NT2/D1 (cell line): ENCODE measurements at regions not wholly inside any gene's neighbourhood (a gene's known extent, or its start where the extent isn't known, plus 50 kb on each side); places are given as distances from the start of the nearest gene placed in this dataset.

Source experiments
- SUZ12 ChIP-seq: IDR thresholded peaks from 2 replicates; pipeline ENCODE4 v1.6.1; 2011; ENCODE audit not compliant: insufficient read length, insufficient read depth; ENCODE audit errors: extremely low read depth
- YY1 ChIP-seq: IDR thresholded peaks from 2 replicates; pipeline ENCODE4 v1.6.1; 2011; ENCODE audit not compliant: insufficient read length, insufficient read depth

DNA sequence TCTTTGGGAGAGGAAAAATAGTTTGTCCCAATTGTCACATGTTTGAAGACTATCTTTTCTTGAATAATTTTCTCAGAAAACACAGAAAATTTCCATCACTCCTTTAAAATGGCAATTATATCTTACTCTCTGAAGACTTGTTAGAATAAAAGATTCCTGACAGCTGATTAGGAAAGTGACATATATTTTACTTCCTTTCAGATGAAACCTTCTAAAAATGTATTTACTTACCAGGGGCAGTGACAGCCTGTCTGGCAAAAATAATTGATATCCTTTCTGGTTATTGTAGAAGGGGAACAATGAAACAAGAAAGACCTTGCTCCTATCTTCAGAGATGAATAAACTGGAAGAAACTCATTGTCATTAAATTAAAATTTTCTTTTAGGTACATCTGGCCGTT lies 483.3 kb upstream of the GOLIM4 start:
- TF ChIP-seq SUZ12 (no peak), YY1 (no peak)
